DMS 273 treated with DMSO at 0.1 percent for 48 hours (cell line): ENCODE measurements at regions not wholly inside any gene's neighbourhood (a gene's known extent, or its start where the extent isn't known, plus 50 kb on each side); places are given as distances from the start of the nearest gene placed in this dataset.

ENCODE experiments used
- DNase-seq: peaks from one replicate; lab custom pipeline; 2025; lab: John Stamatoyannopoulos, UW

DNA sequence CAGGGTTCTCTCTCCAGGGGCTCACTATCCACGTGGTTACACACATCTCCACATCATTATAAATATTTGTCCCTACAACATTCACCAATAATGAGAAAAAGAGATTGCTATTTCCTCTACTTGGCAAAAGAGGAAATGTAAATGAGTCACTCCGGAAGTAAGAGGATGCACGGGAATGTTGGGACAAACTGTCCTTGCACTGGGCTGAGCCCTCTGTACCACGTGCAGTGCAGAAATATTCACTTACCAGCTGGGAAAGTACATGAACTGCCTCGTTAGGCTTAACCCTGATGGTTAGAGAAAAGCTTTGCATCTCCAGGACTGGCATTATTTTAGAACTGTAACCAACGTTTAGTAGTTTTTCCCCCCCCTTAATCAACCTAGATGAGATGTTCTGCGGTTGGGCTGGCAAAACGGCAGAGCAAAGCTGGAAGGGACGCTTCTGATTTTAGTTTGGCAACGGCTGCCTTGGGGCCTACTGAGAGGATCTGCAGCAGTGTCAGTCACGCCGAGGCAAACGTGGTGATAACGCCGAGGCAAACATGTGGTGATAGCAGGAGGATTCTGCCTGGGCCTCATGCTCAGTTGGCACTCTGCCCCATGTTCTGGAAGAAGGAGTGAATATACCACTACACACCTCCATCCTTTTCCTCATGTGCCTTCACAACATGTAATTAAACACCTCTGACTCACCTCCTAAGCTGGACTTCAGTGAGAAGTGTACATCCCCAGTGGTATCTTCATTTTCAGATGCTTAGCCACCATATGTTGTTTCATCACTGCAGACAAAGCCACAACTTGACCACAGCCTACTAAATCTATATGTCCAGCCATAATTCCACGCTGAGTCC, 661.4 kb upstream of the KLF4 start:
- DNase-seq: peak; percentile 12

DNA sequence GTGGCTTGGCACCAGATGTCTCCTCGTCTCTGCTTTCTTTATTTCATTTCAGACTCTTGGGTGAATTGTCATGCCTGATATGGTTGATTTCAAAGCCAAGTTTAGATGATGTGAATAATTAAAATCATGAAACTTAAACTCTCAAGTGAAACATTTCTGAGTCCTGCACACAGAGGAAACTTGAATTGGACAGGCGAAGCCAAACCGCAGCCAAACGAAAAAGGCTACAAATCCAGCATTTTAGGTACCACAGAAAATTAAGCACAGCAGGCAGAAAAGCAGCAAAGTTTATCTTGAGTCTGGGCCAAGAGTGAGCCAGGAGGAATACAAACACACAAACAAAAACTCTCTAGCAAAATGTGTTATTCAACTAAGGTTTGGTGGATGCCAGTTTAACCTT, 659.8 kb upstream of the KLF4 start:
- no peak for DNase-seq

DNA sequence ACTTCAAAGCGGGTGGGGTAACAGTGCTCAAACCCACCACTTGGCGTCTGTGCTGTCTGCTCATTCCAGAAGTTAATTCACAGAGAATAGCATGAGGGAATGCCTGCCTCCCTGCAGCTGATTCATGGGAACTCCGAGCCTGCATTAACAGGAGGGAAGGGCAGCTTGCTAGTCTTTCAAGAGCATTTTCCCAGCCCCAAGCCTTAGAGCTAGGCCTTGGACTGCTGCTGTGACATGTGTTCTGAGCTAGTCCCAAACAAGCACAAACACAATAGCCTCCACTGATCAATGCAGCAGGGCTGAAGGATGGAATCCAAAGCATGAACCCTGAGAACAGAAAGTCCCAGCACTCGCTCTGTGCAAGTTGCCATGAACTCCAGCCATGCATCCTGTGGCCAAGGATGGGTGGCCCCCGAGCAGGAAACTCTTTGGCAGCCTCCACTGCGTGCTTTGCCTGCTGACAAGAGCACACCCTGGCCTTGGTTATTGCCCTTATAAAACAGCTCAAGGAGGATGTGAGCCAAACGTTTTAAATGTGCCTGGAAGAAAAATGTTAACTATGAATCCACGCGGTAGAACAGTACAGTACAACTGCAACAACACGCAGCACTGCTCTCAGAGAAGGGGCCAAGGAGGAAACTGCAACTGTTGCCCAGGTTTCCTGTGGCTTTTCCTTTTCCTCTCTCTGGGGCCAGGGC, 653.1 kb upstream of the KLF4 start:
- no peak for DNase-seq

DNA sequence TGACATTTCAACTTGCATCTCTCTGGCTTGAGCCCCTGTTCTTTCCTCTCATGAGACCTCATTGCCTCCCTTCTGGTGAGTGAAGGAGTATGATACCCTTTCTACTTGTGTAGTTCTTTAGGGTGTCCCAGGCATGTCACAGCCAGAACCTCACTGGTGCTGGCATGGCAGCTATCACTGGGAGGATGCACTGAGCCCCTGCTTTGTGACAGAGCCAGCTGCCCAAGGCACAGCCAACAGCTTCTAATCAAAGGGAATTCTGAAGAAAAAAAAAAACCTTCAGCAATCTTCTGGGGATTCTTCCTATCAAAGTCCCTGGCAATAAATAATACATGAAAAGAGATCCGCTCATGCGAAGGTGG, 652.6 kb upstream of the KLF4 start:
- DNase-seq: no peak

DNA sequence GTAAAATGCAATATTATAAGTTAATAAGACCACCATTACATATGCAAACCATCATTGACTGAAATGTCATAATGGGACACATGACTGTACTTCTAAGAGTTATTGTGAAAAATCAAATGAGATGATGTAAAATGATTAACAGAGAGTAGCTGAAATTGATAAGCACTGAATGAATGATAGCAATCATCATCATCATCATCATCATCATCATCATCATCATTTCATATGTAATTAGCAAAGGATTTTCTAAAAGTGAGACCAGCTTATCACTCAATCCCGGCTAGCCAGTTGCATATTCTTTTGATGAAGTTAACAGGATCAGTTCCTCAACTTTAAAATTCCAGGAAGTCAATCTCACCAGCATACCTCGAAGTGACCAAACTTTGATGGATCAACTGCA, 650.3 kb upstream of the KLF4 start:
- DNase-seq: no peak

DNA sequence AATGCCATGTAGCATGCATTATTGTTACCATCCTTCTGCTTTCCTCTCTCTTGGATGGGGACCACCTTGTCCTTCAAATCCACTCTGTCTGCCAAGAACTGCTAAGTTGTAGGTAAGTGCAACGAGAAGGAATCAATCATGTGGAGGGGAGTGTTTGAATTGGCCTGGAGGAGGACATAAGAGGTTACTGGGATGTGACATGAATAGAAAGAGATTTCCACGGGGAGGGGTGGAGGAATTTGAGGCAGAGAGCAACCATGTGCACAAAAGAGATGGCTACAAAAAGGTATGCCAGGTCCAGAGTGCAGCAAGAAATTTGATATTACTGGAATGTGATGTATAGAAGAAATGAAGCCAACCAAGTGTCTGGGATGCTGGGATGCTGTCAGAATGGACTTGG, 648.9 kb upstream of the KLF4 start:
- no peak for DNase-seq

DNA sequence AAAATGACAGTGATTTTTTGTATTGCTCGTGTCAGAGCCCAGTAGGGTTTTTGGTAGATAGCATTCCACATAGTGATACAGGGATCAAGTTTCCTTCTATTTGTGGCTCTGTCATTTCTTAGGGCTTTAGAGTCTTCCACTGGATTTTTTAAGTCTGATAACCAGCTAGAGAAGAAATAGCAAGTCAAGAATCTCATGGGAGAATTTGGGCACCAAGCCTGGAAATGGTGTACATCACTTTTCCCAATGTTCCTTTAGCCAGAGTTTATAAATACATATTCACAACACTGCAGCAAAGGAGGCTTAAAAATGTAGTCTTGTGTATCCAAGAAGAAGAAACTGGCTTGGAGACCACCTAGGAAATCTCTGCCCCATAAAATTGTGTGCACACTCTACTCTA, 647.1 kb upstream of the KLF4 start:
- no peak for DNase-seq

DNA sequence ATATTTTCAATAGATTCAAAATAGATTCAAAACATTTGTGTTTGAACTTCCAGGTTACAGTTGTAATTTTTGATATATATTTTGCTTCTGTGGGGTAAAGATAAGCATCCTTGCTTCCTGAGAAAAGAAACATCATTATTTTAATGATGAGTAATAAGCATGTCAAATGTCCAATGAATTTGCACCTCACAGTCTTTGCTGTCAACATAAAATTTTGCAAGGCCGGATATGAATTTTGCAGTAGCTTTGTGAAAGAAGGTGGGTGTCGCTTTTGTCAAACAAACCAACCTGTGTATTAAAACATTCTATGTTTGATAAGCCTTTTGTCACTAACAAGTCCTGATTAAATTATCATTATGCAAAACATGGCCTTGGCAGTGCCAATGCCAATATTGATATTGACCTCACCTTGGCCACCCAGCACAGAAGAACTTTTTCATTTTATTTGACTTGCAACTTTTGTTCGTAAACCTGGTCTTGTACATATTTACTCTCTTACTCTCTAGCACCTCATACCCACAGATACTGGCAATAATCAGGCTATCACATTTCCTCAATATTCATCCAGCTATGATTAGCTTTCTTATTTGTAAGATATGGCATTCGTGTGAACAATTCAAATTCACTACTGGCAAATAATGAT, 645.0 kb upstream of the KLF4 start:
- no peak for DNase-seq

DNA sequence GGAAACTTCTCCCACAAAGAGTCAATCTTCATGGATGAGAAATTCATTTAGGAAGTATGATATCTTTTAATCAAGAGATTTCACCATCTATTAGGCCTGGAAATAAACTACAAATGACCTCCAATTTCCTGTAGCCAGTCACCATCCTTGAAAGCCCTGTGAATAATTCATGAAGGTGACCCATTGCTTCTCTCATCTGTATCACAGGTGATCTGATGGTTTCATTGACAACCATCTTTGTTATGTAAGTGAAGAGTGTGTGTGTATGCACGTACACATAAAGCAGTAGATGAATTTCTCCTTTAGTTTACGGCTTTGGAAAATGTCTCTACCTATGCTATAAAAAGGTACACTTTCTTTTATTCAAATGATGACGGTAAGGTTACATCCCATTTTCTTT, 644.1 kb upstream of the KLF4 start:
- no peak for DNase-seq

DNA sequence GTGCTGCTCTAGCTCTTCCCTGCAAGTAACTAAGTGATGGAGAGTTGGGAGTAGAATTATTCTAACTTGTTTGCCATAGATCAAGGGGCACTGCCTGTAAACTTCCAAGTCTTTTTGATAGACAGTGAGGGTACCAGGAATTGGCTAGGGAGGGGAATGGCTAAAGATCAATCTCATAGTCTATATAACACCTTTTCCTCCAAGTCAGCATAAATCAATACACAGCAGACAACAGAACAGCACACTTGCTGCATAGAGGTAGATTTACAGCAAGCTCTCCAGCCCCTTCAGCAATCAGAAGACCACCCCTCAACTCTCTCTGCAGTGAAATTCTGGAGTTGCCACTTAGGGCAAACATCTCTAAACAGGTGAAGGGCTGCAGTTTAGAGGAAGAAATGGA, 643.5 kb upstream of the KLF4 start:
- no peak for DNase-seq

DNA sequence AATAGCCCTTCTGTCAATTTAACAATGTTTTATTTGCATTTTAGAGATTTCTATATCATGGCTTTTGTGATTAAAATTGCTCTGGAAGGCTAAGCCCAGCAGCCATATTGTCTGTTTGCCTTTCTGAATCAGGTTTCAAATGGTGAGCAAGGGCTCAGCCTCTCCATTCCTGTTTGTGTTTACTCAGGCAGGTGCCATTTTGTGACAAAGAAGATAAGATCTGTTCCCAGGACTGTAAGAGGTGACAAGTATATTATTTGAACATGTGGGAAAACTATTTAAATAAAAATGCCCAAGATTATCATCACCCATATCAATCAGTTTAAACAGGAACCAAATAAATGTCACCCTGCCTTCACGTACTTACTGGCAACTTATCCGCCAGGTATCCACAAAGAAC, 641.3 kb upstream of the KLF4 start:
- no peak for DNase-seq

DNA sequence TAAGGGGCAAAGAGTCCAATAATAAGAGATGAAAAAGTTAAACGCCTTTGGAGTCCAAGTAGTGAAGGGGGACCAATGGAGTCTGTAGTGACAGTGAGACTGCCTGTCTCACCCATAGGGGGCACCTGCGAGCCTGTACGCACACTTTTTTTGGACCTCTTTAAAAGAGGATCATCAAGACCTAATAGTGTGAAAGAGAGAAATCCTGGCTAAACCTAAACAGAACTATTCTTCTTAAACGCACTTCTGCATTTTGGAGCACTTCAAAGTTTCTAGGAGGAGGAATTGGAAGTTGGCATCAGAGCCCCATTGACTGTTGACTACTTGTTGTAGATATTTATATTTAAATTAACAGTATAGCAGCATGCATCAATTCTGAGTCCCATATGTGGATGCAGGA, 636.1 kb upstream of the KLF4 start:
- DNase-seq: no peak

DNA sequence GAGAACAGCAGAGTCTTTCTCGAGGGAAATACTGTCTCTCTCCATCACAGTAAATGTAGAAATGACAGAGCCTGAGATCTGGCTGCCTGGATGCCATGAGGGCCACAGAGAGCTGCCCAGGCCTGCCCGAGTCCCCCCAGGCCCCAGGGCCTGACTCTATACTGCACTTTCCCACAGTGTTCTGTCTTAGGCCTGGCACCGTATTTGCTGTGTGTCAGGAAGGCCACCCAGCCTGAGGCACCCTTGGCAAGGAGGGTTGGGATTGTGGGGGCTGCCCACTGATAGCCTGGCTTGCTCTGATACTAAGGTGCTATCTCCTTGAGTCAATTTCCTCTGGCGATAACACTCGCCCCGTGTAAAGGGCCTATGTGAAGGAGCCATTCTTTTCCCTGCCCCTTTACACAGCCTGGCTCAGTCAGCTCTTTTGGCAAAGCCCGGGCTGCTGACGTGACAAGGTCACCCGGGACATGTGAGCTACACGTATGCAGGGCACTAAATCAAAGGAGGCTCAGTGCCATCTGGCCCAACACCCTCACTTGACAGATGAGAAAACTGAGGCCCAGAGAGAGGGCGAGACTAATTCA, 630.1 kb upstream of the KLF4 start:
- no peak for DNase-seq

DNA sequence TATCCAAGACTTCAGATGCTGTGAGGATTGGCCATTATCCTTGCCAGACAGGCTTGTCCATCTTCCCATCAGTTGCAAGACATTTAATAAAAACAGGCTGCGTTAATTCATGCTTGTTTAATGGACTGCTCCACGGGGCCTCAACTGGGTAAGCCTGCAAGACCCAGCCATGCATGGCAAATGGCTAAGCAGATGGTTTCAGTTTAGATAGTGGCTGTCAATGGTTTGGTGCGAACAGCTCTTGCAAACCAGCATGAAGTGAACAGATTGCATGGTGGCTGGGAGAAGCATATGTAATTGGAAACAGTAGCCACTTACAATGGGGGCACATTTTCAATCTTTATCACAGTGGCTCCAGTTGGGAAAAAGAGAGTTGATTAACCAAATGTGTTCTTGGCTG, 628.2 kb upstream of the KLF4 start:
- peak; percentile 97 for DNase-seq

DNA sequence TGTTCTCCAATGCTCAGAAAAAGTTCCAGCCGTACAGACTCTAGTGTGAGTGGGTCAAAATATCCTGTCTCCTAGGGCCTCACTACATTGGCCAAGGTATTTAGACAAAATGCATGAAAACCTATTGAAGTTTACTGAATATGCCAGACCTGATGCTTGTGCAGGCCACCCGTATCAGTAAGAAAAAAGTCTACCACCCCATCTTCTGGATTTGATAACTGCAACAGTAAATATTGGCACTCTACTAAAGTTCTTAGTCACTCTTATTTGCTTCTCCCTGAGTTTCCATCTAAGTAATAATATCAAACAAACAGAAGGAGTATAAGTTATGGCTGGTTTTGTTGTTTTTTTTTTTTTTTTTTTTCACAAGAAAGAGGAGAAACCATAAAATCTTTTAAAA, 627.7 kb upstream of the KLF4 start:
- no peak for DNase-seq

DNA sequence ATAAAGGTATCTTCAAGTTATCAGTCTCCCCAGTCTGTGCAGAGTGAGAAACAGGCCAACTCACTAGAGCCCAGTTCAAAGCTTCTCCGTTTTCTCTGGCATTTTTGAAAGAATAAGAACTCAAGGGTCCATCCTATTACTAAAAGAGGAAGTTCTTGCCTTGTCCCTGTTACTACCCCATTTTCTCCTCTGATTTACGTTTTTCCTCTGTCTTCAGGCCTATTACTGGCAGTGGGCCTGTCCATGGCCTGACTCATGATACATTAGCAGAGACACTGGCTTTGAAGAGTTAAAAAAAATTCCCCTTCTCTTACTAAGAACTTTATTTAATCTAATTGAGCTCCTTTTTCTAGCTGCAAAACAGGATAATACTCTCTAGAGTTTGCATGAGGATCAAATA, 624.0 kb upstream of the KLF4 start:
- DNase-seq: no peak

DNA sequence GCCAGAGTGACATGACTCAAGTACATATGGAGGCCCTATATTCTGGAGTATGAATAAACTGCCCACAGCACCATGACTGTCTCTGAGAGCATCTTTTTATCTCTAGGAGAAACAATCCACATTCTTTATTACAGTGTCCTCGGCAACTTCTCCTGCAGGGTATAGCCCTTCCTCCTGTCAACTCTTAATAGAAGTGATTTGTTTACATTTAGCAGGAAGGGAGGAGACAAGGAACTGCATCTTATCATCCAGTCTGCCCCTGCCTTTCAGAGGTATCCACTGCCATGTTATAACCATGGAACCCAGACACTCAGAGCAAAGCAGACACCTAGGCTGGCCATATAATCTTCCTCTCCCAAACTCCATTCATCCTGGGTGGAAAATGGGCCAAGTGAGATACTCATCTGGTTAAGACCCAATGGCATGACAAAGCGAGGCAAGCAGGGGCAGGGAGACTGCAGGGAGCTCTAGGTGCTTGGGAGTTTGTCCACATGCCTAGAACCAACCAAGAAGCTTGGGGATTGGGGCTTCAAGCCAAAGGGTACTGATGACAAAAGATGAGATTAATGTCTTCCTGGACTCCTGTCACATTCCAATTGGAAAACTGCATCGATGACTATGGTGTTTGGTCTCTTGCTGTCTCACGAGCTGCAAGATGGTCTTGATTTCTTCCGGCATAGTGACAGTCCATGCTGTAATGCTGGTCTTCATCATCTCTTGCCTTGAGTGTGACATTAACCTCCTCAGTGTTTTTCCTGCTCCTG, 620.5 kb upstream of the KLF4 start:
- DNase-seq: no peak

DNA sequence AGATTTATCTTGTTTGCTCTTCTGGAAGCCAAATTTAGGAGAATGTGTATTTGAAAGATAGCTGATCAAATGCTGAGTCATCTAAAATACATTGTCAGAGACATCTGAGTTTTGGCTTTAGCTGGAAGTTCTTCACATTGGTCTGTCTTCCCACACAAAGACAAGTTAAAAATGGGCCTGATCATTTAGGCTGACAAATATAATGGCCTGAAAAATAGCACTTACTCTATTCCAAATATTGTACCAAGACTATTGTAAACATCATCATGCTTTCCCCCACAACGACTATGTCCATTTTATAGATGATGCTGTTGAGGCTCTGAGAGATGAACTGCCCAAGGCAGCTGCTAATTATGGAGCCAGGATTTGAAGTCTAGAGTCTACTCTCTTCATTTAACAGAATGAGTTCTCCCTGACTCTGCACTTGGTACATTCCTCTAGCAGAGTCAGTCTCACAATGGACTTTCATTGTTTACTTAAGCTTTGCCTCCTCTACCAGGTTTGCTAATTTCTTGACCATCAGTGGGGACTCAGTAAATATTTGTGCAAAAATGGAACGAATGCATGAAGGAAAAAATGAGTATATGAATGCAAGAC, 619.4 kb upstream of the KLF4 start:
- DNase-seq: no peak

DNA sequence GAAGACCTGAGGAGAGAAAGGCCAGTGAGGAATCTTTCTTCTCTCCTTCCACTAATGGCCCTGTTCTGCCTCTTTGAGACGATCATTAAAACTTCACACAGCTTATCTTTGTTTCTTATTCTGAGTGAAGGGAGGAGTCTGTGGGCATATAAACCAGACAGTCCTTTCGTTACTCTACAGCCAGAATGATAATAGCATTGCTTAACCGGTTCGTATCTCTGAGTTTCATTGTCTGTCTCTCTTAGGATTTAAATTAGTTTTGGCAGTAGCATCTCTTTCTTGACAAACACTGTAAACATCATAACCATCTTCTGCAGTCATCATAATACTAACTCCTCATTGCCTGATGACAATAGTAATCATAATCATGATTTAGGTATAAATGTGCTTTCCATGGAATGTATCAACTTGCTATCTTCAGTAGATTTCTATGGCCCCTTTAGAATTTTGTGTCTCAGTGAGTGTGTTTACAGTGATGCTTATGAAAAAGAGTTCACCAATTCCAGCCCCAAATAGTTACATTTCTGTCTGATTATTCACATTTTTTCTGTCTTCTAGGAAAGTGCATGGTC, 618.8 kb upstream of the KLF4 start:
- DNase-seq: no peak

DNA sequence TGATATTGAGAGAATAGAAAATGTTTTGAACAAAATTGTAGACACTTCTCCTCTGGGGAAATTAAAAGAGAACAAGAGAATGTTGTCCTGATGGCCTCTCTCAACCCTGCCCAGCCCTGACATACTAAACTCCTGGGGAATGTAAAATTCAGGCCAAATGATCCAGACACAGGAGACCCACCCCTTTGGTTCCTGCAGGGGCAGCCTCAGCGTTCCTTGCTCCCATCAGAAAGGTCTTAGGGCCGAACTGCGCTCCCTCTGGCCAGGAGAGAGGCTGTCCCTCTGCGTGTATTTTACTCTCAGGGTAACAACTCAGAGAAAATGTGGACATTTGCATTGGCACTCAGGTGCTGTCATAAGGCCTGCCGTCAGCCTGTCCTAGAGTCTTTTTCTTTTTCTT, 616.3 kb upstream of the KLF4 start:
- DNase-seq: no peak

DNA sequence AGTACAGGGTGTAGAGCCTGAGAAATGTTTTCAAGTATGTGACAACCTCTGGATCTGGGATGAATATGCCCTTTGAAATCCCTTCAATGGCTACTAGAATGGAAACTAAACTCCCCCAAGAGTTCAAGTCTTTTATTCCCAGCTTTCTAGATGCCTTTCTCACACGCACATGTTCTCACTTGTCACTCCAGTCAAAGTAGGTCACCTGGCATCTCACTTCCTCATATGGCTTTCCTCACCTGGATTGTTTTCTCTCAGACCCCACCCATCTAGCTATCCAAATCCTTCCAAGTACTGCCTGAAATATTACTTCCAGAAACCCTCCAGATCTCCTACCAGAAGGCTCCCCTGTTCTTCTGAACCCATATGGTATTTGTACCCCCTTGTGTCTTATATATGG, 615.4 kb upstream of the KLF4 start:
- DNase-seq: no peak
